WTC11 (cell line): ENCODE measurements at regions not wholly inside any gene's neighbourhood (a gene's known extent, or its start where the extent isn't known, plus 50 kb on each side); places are given as distances from the start of the nearest gene placed in this dataset.

Experiments used
- ATAC-seq: fragments of 200-7000 bp; cut with Tn5 transposase; 2 replicates; pipeline ENCODE4 v1.10.0; 2021; ENCODE audit warnings: mild to moderate bottlenecking, moderate library complexity
- CTCF ChIA-PET: fragments of 300-600 bp; sonication (Branson Sonifier 250); formaldehyde crosslinking; loops from one replicate; lab custom pipeline; 2021; ENCODE audit warnings: antibody characterized with exemption; lab: Charles Lee
- POLR2A ChIA-PET: fragments of 350-600 bp; sonication (Branson Sonifier 250); formaldehyde crosslinking; loops from one replicate; lab custom pipeline; 2021; ENCODE audit warnings: antibody characterized with exemption; lab: Charles Lee
- DNase-seq: peaks from one replicate; pipeline ENCODE4 v3.0.0; 2021; ENCODE audit warnings: low spot score
- H3K27ac Mint-ChIP-seq: 2 replicates; pipeline ENCODE4 v1.8.0; 2021; ENCODE audit warnings: mixed read lengths
- H3K27me3 Mint-ChIP-seq: 2 replicates; pipeline ENCODE4 v1.8.0; 2021; ENCODE audit warnings: low read depth, mild to moderate bottlenecking, moderate library complexity, mixed read lengths
- H3K36me3 Mint-ChIP-seq: 2 replicates; pipeline ENCODE4 v1.8.0; 2021; ENCODE audit warnings: mixed read lengths
- H3K4me1 Mint-ChIP-seq: 2 replicates; pipeline ENCODE4 v1.8.0; 2022; ENCODE audit warnings: mixed read lengths
- H3K4me3 Mint-ChIP-seq: 2 replicates; pipeline ENCODE4 v1.8.0; 2021; ENCODE audit warnings: mild to moderate bottlenecking, moderate library complexity, mixed read lengths
- H3K9me3 Mint-ChIP-seq: 2 replicates; pipeline ENCODE4 v1.8.0; 2021; ENCODE audit warnings: mixed read lengths
- ESRRA ChIP-seq: sonication (generic); formaldehyde crosslinking; IDR thresholded peaks from 2 replicates; pipeline ENCODE4 v1.8.1; 2022; ENCODE audit warnings: mild to moderate bottlenecking, missing genetic modification reagents, borderline replicate concordance
- ETV6 ChIP-seq: sonication (generic); formaldehyde crosslinking; IDR thresholded peaks from 2 replicates; pipeline ENCODE4 v1.8.1; 2022; ENCODE audit warnings: mild to moderate bottlenecking, missing genetic modification reagents
- FOXJ3 ChIP-seq: sonication (generic); formaldehyde crosslinking; IDR thresholded peaks from 2 replicates; pipeline ENCODE4 v1.9.0; 2021; ENCODE audit warnings: missing genetic modification reagents, mild to moderate bottlenecking, borderline replicate concordance
- GABPB1 ChIP-seq: sonication (generic); formaldehyde crosslinking; IDR thresholded peaks from 2 replicates; pipeline ENCODE4 v1.8.1; 2023; ENCODE audit warnings: mild to moderate bottlenecking, missing genetic modification reagents
- HMGA2 ChIP-seq: fragments of 250-450 bp; sonication (Bioruptor Pico); IDR thresholded peaks from 2 replicates; pipeline ENCODE4 v1.4.0; 2021; ENCODE audit warnings: mild to moderate bottlenecking, moderate library complexity
- KAT7 ChIP-seq: sonication (generic); formaldehyde crosslinking; IDR thresholded peaks from 2 replicates; pipeline ENCODE4 v1.8.1; 2023; ENCODE audit warnings: missing genetic modification reagents, mild to moderate bottlenecking, borderline replicate concordance
- NFATC4 ChIP-seq: fragments of 250-450 bp; sonication (Bioruptor Pico); IDR thresholded peaks from 2 replicates; pipeline ENCODE4 v1.9.0; 2021; ENCODE audit warnings: mild to moderate bottlenecking
- NR1H2 ChIP-seq: sonication (generic); formaldehyde crosslinking; IDR thresholded peaks from 2 replicates; pipeline ENCODE4 v1.9.0; 2021; ENCODE audit warnings: mild to moderate bottlenecking, moderate library complexity, missing genetic modification reagents
- OVOL2 ChIP-seq: fragments of 250-450 bp; sonication (Bioruptor Pico); IDR thresholded peaks from 2 replicates; pipeline ENCODE4 v1.9.0; 2021; ENCODE audit warnings: mild to moderate bottlenecking, borderline replicate concordance
- RELA ChIP-seq: sonication (generic); formaldehyde crosslinking; IDR thresholded peaks from 2 replicates; pipeline ENCODE4 v1.8.1; 2022; ENCODE audit warnings: missing genetic modification reagents, mild to moderate bottlenecking, borderline replicate concordance
- SMAD3 ChIP-seq: sonication (generic); formaldehyde crosslinking; IDR thresholded peaks from 2 replicates; pipeline ENCODE4 v1.8.0; 2022; ENCODE audit warnings: missing genetic modification reagents, mild to moderate bottlenecking, borderline replicate concordance
- TEAD1 ChIP-seq: sonication (generic); formaldehyde crosslinking; IDR thresholded peaks from 2 replicates; pipeline ENCODE4 v1.8.0; 2022; ENCODE audit warnings: mild to moderate bottlenecking, missing genetic modification reagents
- TP53 ChIP-seq: sonication (generic); formaldehyde crosslinking; IDR thresholded peaks from 2 replicates; pipeline ENCODE4 v1.8.1; 2023; ENCODE audit warnings: mild to moderate bottlenecking, missing genetic modification reagents
- ZBTB21 ChIP-seq: sonication (generic); formaldehyde crosslinking; IDR thresholded peaks from 2 replicates; pipeline ENCODE4 v1.8.1; 2023; ENCODE audit warnings: mild to moderate bottlenecking, missing genetic modification reagents, borderline replicate concordance
- ZNF219 ChIP-seq: sonication (generic); formaldehyde crosslinking; IDR thresholded peaks from 2 replicates; pipeline ENCODE4 v1.8.0; 2023; ENCODE audit warnings: missing genetic modification reagents, mild to moderate bottlenecking, borderline replicate concordance
- ZNF317 ChIP-seq: sonication (generic); formaldehyde crosslinking; IDR thresholded peaks from 2 replicates; pipeline ENCODE4 v1.8.1; 2023; ENCODE audit warnings: low read depth, mild to moderate bottlenecking, moderate library complexity, missing genetic modification reagents, borderline replicate concordance
- ZNF396 ChIP-seq: fragments of 250-450 bp; sonication (Bioruptor Pico); IDR thresholded peaks from 2 replicates; pipeline ENCODE4 v1.8.0; 2021; ENCODE audit warnings: mild to moderate bottlenecking, moderate library complexity, borderline replicate concordance
- TF ChIP-seq, protein P1 (sequence below): fragments of 250-450 bp; sonication (Bioruptor Pico); conservative IDR thresholded peaks from 2 replicates; pipeline ENCODE4 v1.9.0; 2021; ENCODE audit warnings: mild to moderate bottlenecking
- TF ChIP-seq, protein P2 (sequence below): sonication (generic); formaldehyde crosslinking; IDR thresholded peaks from 2 replicates; pipeline ENCODE4 v1.8.1; 2023; ENCODE audit warnings: mild to moderate bottlenecking, missing genetic modification reagents, moderate library complexity
- TF ChIP-seq, protein P3 (sequence below): sonication (generic); formaldehyde crosslinking; IDR thresholded peaks from 2 replicates; pipeline ENCODE4 v1.8.1; 2023; ENCODE audit warnings: mild to moderate bottlenecking, moderate library complexity, missing genetic modification reagents
- TF ChIP-seq, protein P4 (sequence below): sonication (generic); formaldehyde crosslinking; IDR thresholded peaks from 2 replicates; pipeline ENCODE4 v1.8.0; 2022; ENCODE audit warnings: mild to moderate bottlenecking, missing genetic modification reagents
- TF ChIP-seq, protein P5 (sequence below): sonication (generic); formaldehyde crosslinking; IDR thresholded peaks from 2 replicates; pipeline ENCODE4 v1.8.1; 2023; ENCODE audit warnings: mild to moderate bottlenecking, missing genetic modification reagents, moderate library complexity
- TF ChIP-seq, protein P6 (sequence below): sonication (generic); formaldehyde crosslinking; IDR thresholded peaks from 2 replicates; pipeline ENCODE4 v1.8.1; 2023; ENCODE audit warnings: mild to moderate bottlenecking, missing genetic modification reagents, borderline replicate concordance

DNA sequence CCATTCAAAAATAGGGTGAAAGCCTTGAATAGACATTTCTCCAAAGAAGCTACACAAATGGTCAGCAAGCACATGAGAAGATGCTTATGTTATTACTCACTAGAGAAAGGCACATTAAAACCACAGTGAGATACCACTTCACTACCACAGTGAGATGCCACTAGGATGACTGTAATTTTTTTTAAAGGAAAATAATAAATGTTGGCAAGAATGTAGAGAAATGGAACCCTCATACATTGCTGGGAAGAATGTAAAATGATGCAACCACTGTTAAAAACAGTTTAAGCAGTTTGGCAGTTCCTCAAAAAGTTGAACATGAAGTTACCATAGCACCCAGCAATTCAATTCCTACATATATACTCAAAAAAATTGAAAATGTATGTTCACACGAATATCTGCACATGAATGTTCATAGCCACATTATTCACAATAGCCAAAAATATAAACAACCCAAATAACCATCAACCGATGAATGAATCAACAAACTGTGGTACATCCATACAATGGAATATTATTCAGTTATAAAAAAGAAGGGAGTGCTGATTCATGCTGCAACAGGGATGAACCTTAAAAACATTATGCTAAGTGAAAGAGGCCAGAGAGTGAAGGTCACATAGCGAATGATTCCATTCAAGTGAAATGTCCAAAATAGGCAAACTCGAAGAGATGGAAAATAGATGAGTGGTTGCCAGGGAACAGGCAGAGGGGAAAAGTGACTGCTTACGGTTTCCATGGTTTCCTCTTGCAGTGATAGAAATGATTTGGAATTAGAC is 156.2 kb upstream of the NDUFV2 start:
- no peak for TF ChIP-seq FOXJ3
- no peak for TF ChIP-seq ETV6 (CRISPR knock-in tag)
- TF ChIP-seq NR1H2 (CRISPR knock-in tag) = no peak
- TF ChIP-seq, protein P1, sequence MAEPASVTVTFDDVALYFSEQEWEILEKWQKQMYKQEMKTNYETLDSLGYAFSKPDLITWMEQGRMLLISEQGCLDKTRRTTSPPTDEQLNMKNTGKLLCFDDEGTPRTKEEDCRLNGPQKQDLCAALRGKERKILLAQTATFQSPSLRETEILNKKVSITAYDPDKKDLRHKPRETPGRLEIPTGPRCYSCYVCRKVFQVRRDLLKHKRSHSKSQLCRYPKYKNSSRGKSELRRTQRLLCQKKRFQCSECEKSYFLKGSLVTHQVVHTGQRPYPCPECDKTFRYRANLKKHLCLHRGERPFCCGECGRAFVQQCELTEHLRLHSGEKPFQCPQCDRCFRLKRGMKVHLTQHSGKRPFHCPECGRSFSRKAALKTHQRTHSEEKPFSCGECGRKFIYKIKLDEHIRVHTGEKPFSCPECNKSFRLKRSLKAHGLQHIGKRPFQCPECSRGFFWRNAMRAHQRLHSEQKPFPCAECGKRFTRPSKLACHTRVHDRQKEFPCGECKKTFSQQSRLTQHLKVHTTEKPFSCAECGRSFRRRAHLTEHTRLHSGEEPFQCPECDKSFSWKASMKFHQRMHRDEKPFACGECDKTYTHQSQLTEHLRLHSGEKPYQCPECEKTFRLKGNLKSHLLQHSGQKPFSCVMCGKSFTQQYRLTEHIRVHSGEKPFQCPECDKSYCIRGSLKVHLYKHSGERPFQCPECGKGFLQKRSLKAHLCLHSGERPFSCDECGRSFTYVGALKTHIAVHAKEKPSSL = no peak
- TF ChIP-seq, protein P2, sequence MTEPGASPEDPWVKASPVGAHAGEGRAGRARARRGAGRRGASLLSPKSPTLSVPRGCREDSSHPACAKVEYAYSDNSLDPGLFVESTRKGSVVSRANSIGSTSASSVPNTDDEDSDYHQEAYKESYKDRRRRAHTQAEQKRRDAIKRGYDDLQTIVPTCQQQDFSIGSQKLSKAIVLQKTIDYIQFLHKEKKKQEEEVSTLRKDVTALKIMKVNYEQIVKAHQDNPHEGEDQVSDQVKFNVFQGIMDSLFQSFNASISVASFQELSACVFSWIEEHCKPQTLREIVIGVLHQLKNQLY = no peak
- TF ChIP-seq, protein P3, sequence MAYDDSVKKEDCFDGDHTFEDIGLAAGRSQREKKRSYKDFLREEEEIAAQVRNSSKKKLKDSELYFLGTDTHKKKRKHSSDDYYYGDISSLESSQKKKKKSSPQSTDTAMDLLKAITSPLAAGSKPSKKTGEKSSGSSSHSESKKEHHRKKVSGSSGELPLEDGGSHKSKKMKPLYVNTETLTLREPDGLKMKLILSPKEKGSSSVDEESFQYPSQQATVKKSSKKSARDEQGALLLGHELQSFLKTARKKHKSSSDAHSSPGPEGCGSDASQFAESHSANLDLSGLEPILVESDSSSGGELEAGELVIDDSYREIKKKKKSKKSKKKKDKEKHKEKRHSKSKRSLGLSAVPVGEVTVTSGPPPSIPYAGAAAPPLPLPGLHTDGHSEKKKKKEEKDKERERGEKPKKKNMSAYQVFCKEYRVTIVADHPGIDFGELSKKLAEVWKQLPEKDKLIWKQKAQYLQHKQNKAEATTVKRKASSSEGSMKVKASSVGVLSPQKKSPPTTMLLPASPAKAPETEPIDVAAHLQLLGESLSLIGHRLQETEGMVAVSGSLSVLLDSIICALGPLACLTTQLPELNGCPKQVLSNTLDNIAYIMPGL (CRISPR knock-in tag) = no peak
- TF ChIP-seq SMAD3 (CRISPR knock-in tag) = no peak
- no peak for TF ChIP-seq ZNF317
- no peak for TF ChIP-seq TEAD1 (CRISPR knock-in tag)
- TF ChIP-seq, protein P4, sequence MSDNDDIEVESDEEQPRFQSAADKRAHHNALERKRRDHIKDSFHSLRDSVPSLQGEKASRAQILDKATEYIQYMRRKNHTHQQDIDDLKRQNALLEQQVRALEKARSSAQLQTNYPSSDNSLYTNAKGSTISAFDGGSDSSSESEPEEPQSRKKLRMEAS (CRISPR knock-in tag) = no peak
- no peak for TF ChIP-seq NFATC4 (CRISPR knock-in tag)
- TF ChIP-seq ZBTB21 (CRISPR knock-in tag) = no peak
- TF ChIP-seq OVOL2 (CRISPR knock-in tag) = no peak
- TF ChIP-seq ZNF396 (CRISPR knock-in tag) = no peak
- no peak for DNase-seq
- no peak for ATAC-seq
- POLR2A ChIA-PET = no interaction called here
- H3K4me1 Mint-ChIP-seq = peaks cover 58% of the 10 kb centered on the region
- H3K27me3 Mint-ChIP-seq = no peaks in the 10 kb centered on the region; the same call in none of the 2 replicates
- H3K9me3 Mint-ChIP-seq = peaks cover 11% of the 10 kb centered on the region
- H3K36me3 Mint-ChIP-seq = peaks cover 9% of the 10 kb centered on the region
- H3K4me3 Mint-ChIP-seq = no peak overlapping the region
- H3K27ac Mint-ChIP-seq = no peak overlapping the region; the same call in 1 of the 2 replicates
- CTCF ChIA-PET = no interaction called here

DNA sequence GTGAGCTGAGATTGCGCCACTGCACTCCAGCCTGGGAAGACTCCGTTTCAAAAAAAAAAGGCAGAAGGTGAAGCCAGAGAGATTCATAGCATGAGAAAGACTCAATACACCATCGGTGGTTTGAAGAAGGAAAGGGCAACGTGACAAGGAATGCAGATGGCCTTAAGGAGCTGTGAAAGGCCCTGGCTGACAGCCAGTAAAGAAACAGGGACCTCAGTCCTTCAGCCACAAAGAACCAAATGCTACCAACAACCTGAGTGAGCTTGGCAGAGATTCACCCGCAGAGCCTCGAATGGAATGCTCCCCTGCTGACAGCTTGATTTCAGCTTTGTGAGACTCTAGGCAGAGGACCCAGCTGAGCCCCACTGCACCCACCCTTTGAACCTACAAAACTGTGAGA is 154.9 kb upstream of the NDUFV2 start:
- no peak for TF ChIP-seq RELA (CRISPR knock-in tag)
- TF ChIP-seq KAT7 (CRISPR knock-in tag) = no peak
- no peak for TF ChIP-seq ETV6 (CRISPR knock-in tag)
- TF ChIP-seq ZNF219 (CRISPR knock-in tag) = no peak
- ChIA-PET CTCF (no interaction called here), POLR2A (no interaction called here)
- H3K27me3 Mint-ChIP-seq = no peaks in the 10 kb centered on the region; the same call in none of the 2 replicates
- no peak for DNase-seq
- peaks cover 46% of the 10 kb centered on the region for H3K4me1 Mint-ChIP-seq
- peaks cover 11% of the 10 kb centered on the region for H3K9me3 Mint-ChIP-seq
- ATAC-seq = no peak; the same call in 1 of the 2 replicates
- no peak overlapping the region for H3K4me3 Mint-ChIP-seq
- peaks cover 9% of the 10 kb centered on the region for H3K36me3 Mint-ChIP-seq
- H3K27ac Mint-ChIP-seq = no peak overlapping the region

DNA sequence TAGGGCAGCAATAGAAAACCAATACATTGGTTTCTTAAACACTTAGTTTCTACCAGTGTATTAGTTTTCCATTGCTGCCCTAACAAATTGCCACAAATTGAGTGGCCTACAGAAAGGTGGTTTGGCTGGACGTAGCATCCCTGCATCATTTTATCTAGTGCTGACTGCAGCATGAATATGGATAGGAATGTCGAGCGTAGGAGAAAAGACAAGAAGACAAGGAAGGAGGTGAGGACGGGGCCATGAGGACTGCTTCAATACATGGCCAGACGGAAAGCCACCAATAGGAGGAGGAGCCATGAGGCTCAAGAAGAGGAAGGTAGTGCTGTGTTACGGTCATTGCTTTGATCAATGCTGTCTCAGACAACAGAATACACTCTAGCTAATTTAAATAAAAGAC is 154.5 kb upstream of the NDUFV2 start:
- H3K4me1 Mint-ChIP-seq = peaks cover 43% of the 10 kb centered on the region
- ChIA-PET POLR2A (no interaction called here), CTCF (no interaction called here)
- ATAC-seq (no peak), DNase-seq (no peak)
- peaks cover 9% of the 10 kb centered on the region for H3K36me3 Mint-ChIP-seq
- H3K27me3 Mint-ChIP-seq = no peaks in the 10 kb centered on the region; the same call in none of the 2 replicates
- no peak overlapping the region for H3K27ac Mint-ChIP-seq
- peaks cover 14% of the 10 kb centered on the region for H3K9me3 Mint-ChIP-seq
- H3K4me3 Mint-ChIP-seq = no peak overlapping the region
- TF ChIP-seq ZNF317 (no peak), SMAD3 (CRISPR knock-in tag) (no peak), GABPB1 (no peak), TP53 (CRISPR knock-in tag) (no peak), RELA (CRISPR knock-in tag) (no peak), HMGA2 (CRISPR knock-in tag) (no peak), ESRRA (no peak)
- TF ChIP-seq, protein P5, sequence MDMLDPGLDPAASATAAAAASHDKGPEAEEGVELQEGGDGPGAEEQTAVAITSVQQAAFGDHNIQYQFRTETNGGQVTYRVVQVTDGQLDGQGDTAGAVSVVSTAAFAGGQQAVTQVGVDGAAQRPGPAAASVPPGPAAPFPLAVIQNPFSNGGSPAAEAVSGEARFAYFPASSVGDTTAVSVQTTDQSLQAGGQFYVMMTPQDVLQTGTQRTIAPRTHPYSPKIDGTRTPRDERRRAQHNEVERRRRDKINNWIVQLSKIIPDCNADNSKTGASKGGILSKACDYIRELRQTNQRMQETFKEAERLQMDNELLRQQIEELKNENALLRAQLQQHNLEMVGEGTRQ = no peak
- TF ChIP-seq, protein P6, sequence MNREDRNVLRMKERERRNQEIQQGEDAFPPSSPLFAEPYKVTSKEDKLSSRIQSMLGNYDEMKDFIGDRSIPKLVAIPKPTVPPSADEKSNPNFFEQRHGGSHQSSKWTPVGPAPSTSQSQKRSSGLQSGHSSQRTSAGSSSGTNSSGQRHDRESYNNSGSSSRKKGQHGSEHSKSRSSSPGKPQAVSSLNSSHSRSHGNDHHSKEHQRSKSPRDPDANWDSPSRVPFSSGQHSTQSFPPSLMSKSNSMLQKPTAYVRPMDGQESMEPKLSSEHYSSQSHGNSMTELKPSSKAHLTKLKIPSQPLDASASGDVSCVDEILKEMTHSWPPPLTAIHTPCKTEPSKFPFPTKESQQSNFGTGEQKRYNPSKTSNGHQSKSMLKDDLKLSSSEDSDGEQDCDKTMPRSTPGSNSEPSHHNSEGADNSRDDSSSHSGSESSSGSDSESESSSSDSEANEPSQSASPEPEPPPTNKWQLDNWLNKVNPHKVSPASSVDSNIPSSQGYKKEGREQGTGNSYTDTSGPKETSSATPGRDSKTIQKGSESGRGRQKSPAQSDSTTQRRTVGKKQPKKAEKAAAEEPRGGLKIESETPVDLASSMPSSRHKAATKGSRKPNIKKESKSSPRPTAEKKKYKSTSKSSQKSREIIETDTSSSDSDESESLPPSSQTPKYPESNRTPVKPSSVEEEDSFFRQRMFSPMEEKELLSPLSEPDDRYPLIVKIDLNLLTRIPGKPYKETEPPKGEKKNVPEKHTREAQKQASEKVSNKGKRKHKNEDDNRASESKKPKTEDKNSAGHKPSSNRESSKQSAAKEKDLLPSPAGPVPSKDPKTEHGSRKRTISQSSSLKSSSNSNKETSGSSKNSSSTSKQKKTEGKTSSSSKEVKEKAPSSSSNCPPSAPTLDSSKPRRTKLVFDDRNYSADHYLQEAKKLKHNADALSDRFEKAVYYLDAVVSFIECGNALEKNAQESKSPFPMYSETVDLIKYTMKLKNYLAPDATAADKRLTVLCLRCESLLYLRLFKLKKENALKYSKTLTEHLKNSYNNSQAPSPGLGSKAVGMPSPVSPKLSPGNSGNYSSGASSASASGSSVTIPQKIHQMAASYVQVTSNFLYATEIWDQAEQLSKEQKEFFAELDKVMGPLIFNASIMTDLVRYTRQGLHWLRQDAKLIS (CRISPR knock-in tag) = no peak
